T-cell (primary cell): ENCODE measurements at regions not wholly inside any gene's neighbourhood (a gene's known extent, or its start where the extent isn't known, plus 50 kb on each side); places are given as distances from the start of the nearest gene placed in this dataset.
A peak's percentile ranks its signal among the peaks of the same experiment; 100 is the strongest.

ENCODE experiments used
- ATAC-seq, 4 experiments: fragments of 200-7000 bp in 3 of 4; fragments of 150-1000 bp in 1 of 4; cut with Tn5 transposase; replicated peaks in 1 of 4; 1 replicate in 3 of 4; 2 replicates in 1 of 4; pipeline ENCODE4 v1.10.0; 2021; ENCODE audit warnings: moderate library complexity in 3 of 4, mild to moderate bottlenecking in 2 of 4, moderate number of reproducible peaks in 1 of 4
- CTCF ChIA-PET, 2 donors: fragments of 300-600 bp; sonication (Branson Sonifier 250); formaldehyde crosslinking; loops; one replicate each; lab custom pipeline; 2022; ENCODE audit warnings: antibody characterized with exemption in 2 of 2; lab: Charles Lee
- POLR2A ChIA-PET, 2 donors: fragments of 300-600 bp; sonication (Branson Sonifier 250); formaldehyde crosslinking; loops; one replicate each; lab custom pipeline; 2022; ENCODE audit warnings: antibody characterized with exemption in 2 of 2; lab: Charles Lee
- DNase-seq, 35 experiments: peaks; one replicate each; pipeline versions ENCODE4 v3.0.0 to v3.0.0-alpha.2; 2013 to 2023
- H3K27ac ChIP-seq: one replicate; pipeline ENCODE4 v1.5.1; 2013; ENCODE audit warnings: low read length
- H3K27me3 ChIP-seq, 2 experiments: replicated peaks in 1 of 2; 1 replicate in 1 of 2; 2 replicates in 1 of 2; pipeline versions ENCODE4 v1.6.1 to v1.7.0; 2013; ENCODE audit warnings: low read length in 1 of 2, mixed read lengths in 1 of 2; ENCODE audit not compliant: control insufficient read depth in 2 of 2, insufficient read depth in 2 of 2; ENCODE audit errors: extremely low read depth in 1 of 2
- H3K36me3 ChIP-seq, 2 donors: 1 replicate in 1 of 2; 2 replicates in 1 of 2; pipeline versions ENCODE4 v1.6.1 to v1.7.0; 2013; ENCODE audit warnings: low read length in 1 of 2; ENCODE audit not compliant: control insufficient read depth in 2 of 2, insufficient read depth in 1 of 2; ENCODE audit errors: extremely low read depth in 1 of 2
- H3K4me1 ChIP-seq, 2 experiments: 1 replicate in 1 of 2; 2 replicates in 1 of 2; pipeline versions ENCODE4 v1.6.1 to v1.7.0; 2013; ENCODE audit warnings: low read length in 2 of 2, mixed read lengths in 1 of 2; ENCODE audit not compliant: insufficient read depth in 2 of 2, control insufficient read depth in 1 of 2; ENCODE audit errors: extremely low read depth in 1 of 2
- H3K4me3 ChIP-seq, 2 donors: 1 replicate in 1 of 2; 2 replicates in 1 of 2; pipeline versions ENCODE4 v1.5.1 to v1.7.0; 2013; ENCODE audit warnings: mild to moderate bottlenecking in 2 of 2, low read length in 1 of 2, moderate library complexity in 1 of 2; ENCODE audit not compliant: control insufficient read depth in 1 of 2; ENCODE audit errors: extremely low read depth in 1 of 2
- H3K9me3 ChIP-seq: 2 replicates; pipeline ENCODE4 v1.7.0; 2013
- H3K27ac Mint-ChIP-seq, 2 donors: one replicate each; pipeline ENCODE4 v1.8.0; 2020 to 2021; ENCODE audit warnings: mild to moderate bottlenecking in 2 of 2, mixed read lengths in 2 of 2
- H3K27me3 Mint-ChIP-seq, 2 donors: one replicate each; pipeline ENCODE4 v1.8.0; 2021 to 2022; ENCODE audit warnings: mixed read lengths in 2 of 2
- H3K36me3 Mint-ChIP-seq: one replicate; pipeline ENCODE4 v1.8.0; 2021; ENCODE audit warnings: mixed read lengths
- H3K4me1 Mint-ChIP-seq, 3 donors: one replicate each; pipeline ENCODE4 v1.8.0; 2020 to 2022; ENCODE audit warnings: mixed read lengths in 3 of 3, mild to moderate bottlenecking in 1 of 3
- H3K4me3 Mint-ChIP-seq, 3 donors: one replicate each; pipeline ENCODE4 v1.8.0; 2020 to 2022; ENCODE audit warnings: mild to moderate bottlenecking in 3 of 3, mixed read lengths in 3 of 3, moderate library complexity in 3 of 3
- H3K9me3 Mint-ChIP-seq, 3 donors: one replicate each; pipeline ENCODE4 v1.8.0; 2020 to 2022; ENCODE audit warnings: mixed read lengths in 3 of 3
- WGBS: methylation state at CpG from one replicate; pipeline ENCODE4 v1.1.5; 2013; ENCODE audit warnings: missing lambda C conversion rate; ENCODE audit not compliant: insufficient coverage; 5-methylcytosine and 5-hydroxymethylcytosine counted together

DNA sequence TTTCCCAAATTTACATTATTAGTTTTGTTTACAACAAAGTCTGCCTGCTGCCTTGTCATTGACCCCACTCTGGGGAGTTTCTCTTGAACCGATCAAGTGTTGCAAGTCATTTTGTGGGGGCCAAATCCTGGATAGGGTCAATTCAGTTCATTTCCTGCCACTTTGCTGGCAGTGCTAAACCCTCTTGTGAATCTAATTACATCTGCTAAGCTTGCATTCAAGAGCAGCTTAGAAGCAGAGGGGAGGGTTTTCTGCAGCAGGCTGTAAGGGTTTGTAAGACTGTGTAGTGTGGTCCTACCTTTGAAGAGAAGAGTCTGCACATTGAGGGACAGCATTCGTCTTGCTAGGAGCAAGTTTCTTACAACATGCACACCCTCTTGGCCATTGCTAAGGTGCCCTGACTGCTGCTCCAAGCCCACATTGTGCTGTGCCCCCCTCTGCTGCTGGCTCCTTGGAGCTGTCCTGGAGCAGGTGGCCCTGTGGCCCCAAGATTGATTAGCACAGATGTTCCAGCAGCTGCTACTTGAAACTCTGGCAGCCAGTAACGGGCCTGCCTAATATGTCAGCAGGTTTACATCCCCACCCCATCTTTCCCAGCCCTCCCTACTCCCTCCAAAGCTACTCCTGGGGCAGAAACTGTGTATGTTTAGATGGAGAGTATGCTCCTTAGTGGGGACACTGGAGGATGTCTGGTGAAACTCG lies 174.5 kb upstream of the USP9Y start:
- no peaks in the 10 kb centered on the region for H3K27me3 Mint-ChIP-seq
- H3K36me3 Mint-ChIP-seq, result no peaks in the 10 kb centered on the region
- Histone ChIP-seq H3K4me3 (no peak overlapping the region), H3K27me3 (no peaks in the 10 kb centered on the region), H3K27ac (no peak overlapping the region), H3K36me3 (no peaks in the 10 kb centered on the region), H3K4me1 (peaks cover 0 to 5% of the 10 kb centered on the region in 2 experiments), H3K9me3 (no peaks in the 10 kb centered on the region)
- no peak overlapping the region for H3K4me3 Mint-ChIP-seq
- no peak overlapping the region for H3K27ac Mint-ChIP-seq
- no peaks in the 10 kb centered on the region for H3K9me3 Mint-ChIP-seq
- POLR2A ChIA-PET, result no interaction called here
- peaks cover 0 to 22% (median 0%) of the 10 kb centered on the region in 3 donors for H3K4me1 Mint-ChIP-seq
- CTCF ChIA-PET, result no interaction called here
- WGBS, result no CpG with 5 or more reads among the region's 4 CpGs
- peak in 1 of 4 experiments; percentile 33 for ATAC-seq
- no peak for DNase-seq

DNA sequence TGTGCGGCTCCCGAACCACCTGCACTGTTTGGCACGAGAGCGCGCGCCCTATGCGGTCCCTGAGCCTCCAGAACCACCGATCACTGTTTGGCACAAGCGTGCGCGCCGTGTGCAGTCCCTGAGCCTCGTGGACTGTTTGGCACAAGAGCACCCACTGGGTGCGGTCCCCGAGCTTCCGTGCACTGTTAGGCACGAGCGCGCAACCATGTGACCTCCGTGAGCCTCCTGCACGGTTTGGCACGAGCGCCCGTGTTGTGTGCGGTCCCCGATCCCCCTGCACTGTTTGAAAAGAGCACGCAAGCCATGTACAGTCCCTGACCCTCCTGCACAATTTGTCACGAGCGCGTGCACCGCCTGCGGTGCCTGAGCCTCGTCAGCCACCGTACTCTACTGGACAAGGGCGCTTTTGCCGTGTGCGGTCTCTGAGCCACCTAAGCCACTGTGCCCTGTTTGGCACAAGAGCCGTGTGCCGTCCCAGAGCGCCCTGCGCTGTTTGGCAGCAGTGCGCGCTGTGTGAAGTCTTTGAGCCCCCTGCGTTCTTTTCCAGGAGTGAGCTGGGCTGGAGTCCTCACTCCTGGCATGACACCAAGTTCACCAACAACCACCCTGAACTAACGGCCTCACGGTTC lies 163.7 kb upstream of the USP9Y start:
- Histone ChIP-seq H3K4me3 (peak overlapping the region in 1 of 2 donors; percentile 26), H3K9me3 (no peaks in the 10 kb centered on the region), H3K36me3 (no peaks in the 10 kb centered on the region), H3K27ac (no peak overlapping the region), H3K27me3 (peaks cover 0 to 14% of the 10 kb centered on the region in 2 experiments), H3K4me1 (peaks cover 0 to 10% of the 10 kb centered on the region in 2 experiments)
- ATAC-seq (peak in 2 of 4 experiments; percentile 61 to 79), DNase-seq (peak in 2 of 35 experiments; percentile 0 to 2)
- H3K27ac Mint-ChIP-seq, result peak overlapping the region in 1 of 2 donors; percentile 23
- 12% methylated on average over 39 of the region's 46 CpGs for WGBS
- ChIA-PET POLR2A (no interaction called here), CTCF (no interaction called here)
- H3K9me3 Mint-ChIP-seq, result no peaks in the 10 kb centered on the region
- H3K27me3 Mint-ChIP-seq, result peaks cover 0 to 10% of the 10 kb centered on the region in 2 donors
- peaks cover 0 to 20% (median 0%) of the 10 kb centered on the region in 3 donors for H3K4me1 Mint-ChIP-seq
- H3K36me3 Mint-ChIP-seq, result no peaks in the 10 kb centered on the region
- peak overlapping the region in 1 of 3 donors; percentile 73 for H3K4me3 Mint-ChIP-seq

DNA sequence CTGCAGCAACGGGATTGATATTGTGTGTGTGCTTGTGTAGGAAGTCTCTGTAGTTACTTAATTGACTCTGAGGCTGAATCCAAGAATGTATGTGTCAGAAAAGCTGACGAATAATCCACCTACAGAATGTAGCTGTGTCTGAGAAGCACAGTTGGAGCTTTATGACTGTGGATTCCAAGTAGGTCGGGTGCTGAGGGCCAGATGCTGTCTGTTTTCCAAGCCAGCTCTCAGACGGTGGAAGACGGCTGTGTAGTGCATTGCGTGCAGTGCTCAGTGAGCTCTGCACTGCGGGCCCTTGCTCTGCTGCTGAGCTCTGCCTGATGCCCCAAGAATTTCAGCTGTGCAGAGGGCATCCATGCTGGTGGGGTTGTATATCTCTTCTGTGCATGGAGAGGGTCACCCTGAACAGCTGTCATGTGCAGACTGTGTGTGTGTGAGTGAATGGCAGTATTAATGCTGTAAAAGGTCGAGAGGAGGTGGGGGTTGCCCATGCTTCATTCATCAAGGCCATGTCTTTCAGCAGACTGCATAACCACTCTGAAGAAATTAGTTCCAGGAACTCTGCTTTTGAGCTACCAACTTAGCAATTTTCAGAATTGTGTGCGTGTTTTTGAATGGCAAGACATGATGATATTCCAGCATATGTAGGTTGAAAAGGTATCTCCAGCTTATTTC lies 154.1 kb upstream of the USP9Y start:
- no peak overlapping the region for H3K4me3 ChIP-seq
- DNase-seq, result no peak
- H3K27ac ChIP-seq, result no peak overlapping the region
- H3K4me1 ChIP-seq, result peaks cover 0 to 4% of the 10 kb centered on the region in 2 experiments
- no peaks in the 10 kb centered on the region for H3K36me3 Mint-ChIP-seq
- 74% methylated on average over 6 of the region's 9 CpGs for WGBS
- ChIA-PET CTCF (no interaction called here), POLR2A (no interaction called here)
- no peak overlapping the region for H3K4me3 Mint-ChIP-seq
- H3K27ac Mint-ChIP-seq, result no peak overlapping the region
- H3K9me3 ChIP-seq, result no peaks in the 10 kb centered on the region
- H3K36me3 ChIP-seq, result no peaks in the 10 kb centered on the region
- H3K27me3 ChIP-seq, result peaks cover 0 to 2% of the 10 kb centered on the region in 2 experiments
- no peaks in the 10 kb centered on the region for H3K27me3 Mint-ChIP-seq
- peaks cover 0 to 3% (median 0%) of the 10 kb centered on the region in 3 donors for H3K4me1 Mint-ChIP-seq
- no peak for ATAC-seq
- H3K9me3 Mint-ChIP-seq, result no peaks in the 10 kb centered on the region

DNA sequence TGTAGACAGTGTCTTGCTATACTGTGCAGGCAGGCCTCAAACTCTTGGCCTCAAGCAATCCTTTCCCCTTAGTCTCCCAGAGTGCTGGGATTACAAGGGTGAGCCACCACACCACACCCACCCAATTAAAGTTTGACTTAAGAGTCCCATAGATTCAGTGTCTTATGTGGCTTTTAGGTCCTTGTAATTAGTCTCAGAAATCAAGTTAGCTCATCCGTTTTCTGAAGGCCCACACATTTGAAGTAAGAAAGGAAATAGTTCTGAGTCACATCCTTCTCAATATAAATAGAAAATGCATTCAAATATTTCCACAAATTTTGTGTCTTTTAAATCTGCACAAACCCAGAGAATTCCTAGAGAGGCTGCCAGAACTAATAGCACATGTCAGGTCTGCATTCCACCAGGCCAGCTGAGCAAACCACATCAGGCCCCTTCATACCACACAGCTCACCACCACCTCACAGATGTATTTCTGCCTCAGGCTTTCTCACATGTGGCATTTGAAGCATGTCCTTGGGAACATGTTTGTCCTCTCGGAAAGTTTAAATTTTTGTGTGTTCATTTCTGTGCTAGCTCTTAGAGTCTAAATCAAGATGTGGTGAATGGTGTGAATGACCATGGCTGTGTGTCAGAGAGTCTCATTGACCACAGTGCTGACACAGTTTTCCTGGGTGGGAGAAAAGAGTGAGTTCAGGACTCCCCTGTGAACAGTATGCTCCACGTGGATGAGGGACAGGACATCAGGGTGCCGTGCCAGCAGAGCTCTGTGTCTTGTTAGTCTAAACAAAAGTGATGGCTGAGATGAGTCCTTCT lies 148.4 kb upstream of the USP9Y start:
- Mint-ChIP-seq H3K4me3 (no peak overlapping the region), H3K36me3 (no peaks in the 10 kb centered on the region), H3K4me1 (peaks cover 0 to 40% (median 0%) of the 10 kb centered on the region in 3 donors), H3K9me3 (no peaks in the 10 kb centered on the region), H3K27me3 (no peaks in the 10 kb centered on the region), H3K27ac (peak overlapping the region in 1 of 2 donors; percentile 79)
- Histone ChIP-seq H3K36me3 (no peaks in the 10 kb centered on the region), H3K27ac (peak overlapping the region; percentile 12), H3K4me3 (no peak overlapping the region), H3K27me3 (no peaks in the 10 kb centered on the region), H3K9me3 (no peaks in the 10 kb centered on the region), H3K4me1 (peaks cover 0 to 16% of the 10 kb centered on the region in 2 experiments)
- no peak for DNase-seq
- ATAC-seq, result peak in 1 of 4 experiments; percentile 60
- 20% methylated on average over 1 of the region's 4 CpGs for WGBS
- ChIA-PET CTCF (no interaction called here), POLR2A (no interaction called here)

DNA sequence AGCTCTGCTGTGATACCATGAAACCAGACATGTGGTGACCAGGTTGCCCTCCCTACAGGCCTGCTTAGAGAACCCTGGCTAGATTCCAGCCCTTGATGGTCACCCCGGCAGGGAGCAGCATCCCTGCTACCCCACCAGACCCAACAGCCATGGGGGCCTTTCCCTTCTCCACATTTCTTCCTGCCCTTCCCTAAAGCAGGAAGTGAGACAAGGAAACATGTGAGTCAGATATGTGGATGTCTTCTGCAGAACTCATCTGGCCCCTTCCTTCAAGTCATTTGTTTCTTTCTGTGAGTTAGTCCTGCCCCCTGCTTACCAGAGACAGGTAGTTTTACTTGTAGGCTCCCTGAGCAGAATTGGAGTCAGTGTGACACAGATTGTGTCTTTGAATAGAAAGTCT lies 147.1 kb upstream of the USP9Y start:
- Mint-ChIP-seq H3K9me3 (no peaks in the 10 kb centered on the region), H3K36me3 (no peaks in the 10 kb centered on the region), H3K4me1 (peaks cover 0 to 47% (median 0%) of the 10 kb centered on the region in 3 donors), H3K27me3 (no peaks in the 10 kb centered on the region), H3K4me3 (no peak overlapping the region), H3K27ac (no peak overlapping the region)
- POLR2A ChIA-PET, result no interaction called here
- DNase-seq, result no peak
- no peak overlapping the region for H3K27ac ChIP-seq
- H3K27me3 ChIP-seq, result no peaks in the 10 kb centered on the region
- ATAC-seq, result peak in 1 of 4 experiments; percentile 30
- no peaks in the 10 kb centered on the region for H3K9me3 ChIP-seq
- H3K4me3 ChIP-seq, result no peak overlapping the region
- CTCF ChIA-PET, result no interaction called here
- no peaks in the 10 kb centered on the region for H3K36me3 ChIP-seq
- H3K4me1 ChIP-seq, result peaks cover 0 to 16% of the 10 kb centered on the region in 2 experiments
- no CpG with 5 or more reads among the region's 1 CpG for WGBS

DNA sequence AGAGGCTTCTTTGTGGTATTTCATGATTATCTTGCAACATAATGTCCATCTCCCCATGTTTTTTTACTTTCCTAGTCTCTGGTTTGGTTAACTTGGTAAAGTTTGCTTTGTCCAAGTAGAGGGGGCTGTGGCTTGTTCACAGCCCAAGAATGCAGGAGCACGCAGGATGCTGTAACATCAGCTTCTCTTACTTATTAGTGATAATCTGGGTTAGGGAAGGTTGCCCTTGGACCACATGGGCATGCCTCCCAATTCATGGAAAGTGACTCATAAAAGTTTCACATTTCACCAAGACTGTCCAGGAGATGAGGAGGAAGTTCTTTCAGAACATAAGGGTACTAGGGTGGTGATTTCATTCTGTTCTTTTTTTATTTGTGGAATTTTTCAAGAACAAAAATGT lies 146.0 kb upstream of the USP9Y start:
- no peaks in the 10 kb centered on the region for H3K9me3 ChIP-seq
- DNase-seq, result no peak
- ChIA-PET CTCF (no interaction called here), POLR2A (no interaction called here)
- H3K27ac Mint-ChIP-seq, result no peak overlapping the region
- H3K27me3 Mint-ChIP-seq, result no peaks in the 10 kb centered on the region
- peaks cover 2% of the 10 kb centered on the region for H3K36me3 Mint-ChIP-seq
- H3K36me3 ChIP-seq, result no peaks in the 10 kb centered on the region
- no peaks in the 10 kb centered on the region for H3K27me3 ChIP-seq
- H3K4me3 ChIP-seq, result no peak overlapping the region
- peaks cover 0 to 9% (median 0%) of the 10 kb centered on the region in 3 donors for H3K9me3 Mint-ChIP-seq
- peaks cover 0 to 16% of the 10 kb centered on the region in 2 experiments for H3K4me1 ChIP-seq
- no peak overlapping the region for H3K4me3 Mint-ChIP-seq
- no CpG with 5 or more reads among the region's 1 CpG for WGBS
- H3K27ac ChIP-seq, result no peak overlapping the region
- H3K4me1 Mint-ChIP-seq, result peaks cover 0 to 55% (median 0%) of the 10 kb centered on the region in 3 donors
- ATAC-seq, result no peak
